Neural progenitor cell (in vitro differentiated cells): ENCODE measurements at regions not wholly inside any gene's neighbourhood (a gene's known extent, or its start where the extent isn't known, plus 50 kb on each side); places are given as distances from the start of the nearest gene placed in this dataset.

Experiments
- CTCF ChIP-seq: fragments of 200-600 bp; sonication (generic); IDR thresholded peaks from 2 replicates; pipeline ENCODE4 v1.5.1; 2017; ENCODE audit warnings: antibody characterized with exemption, mild to moderate bottlenecking
- EZH2 ChIP-seq: fragments of 200-600 bp; sonication (generic); IDR thresholded peaks from 2 replicates; pipeline ENCODE4 v1.6.1; 2017; ENCODE audit warnings: antibody characterized with exemption, mild to moderate bottlenecking, moderate library complexity

DNA sequence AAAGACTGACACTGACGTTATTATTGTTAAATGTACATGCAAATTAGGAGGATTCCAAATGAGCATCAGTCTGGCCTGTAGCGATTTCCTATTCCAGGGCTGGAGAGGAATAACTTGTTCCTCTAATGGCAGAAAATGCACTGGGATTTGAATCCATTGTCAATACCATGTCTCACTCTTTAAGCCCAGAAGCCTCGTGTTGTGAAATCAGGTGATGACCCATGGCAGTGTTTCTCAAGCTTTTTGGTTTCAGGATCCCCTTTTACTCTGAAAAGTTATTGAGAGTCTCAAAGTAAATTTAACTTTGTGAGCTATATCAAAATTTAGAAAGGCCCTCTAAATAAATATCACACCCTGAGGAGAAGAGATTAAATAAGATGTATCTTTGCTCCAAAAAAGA is 279.2 kb downstream of the GALR1 start:
- TF ChIP-seq CTCF (no peak), EZH2 (no peak)
